H1 (cell line): ENCODE measurements at regions not wholly inside any gene's neighbourhood (a gene's known extent, or its start where the extent isn't known, plus 50 kb on each side); places are given as distances from the start of the nearest gene placed in this dataset.

Source experiments
- CTCF ChIA-PET: fragments of 300-600 bp; sonication (Branson Sonifier 250); formaldehyde crosslinking; loops from one replicate; lab custom pipeline; 2021; ENCODE audit not compliant: partially characterized antibody; lab: Charles Lee
- POLR2A ChIA-PET: fragments of 300-600 bp; sonication (Branson Sonifier 250); formaldehyde crosslinking; loops from one replicate; lab custom pipeline; 2021; ENCODE audit warnings: inconsistent platforms; ENCODE audit not compliant: partially characterized antibody; lab: Charles Lee
- DNase-seq, 2 experiments: peaks; one replicate each; pipeline versions ENCODE4 v3.0.0 to v3.0.0-alpha.2; 2010 to 2022; ENCODE audit warnings: low spot score in 2 of 2, low read depth in 1 of 2, mixed read lengths in 1 of 2
- FAIRE-seq: peaks from 2 replicates; lab custom pipeline; 2011; peaks lifted over from hg19 to GRCh38; lab: Jason Lieb, UNC
- H2AFZ ChIP-seq: 2 replicates; pipeline ENCODE4 v1.8.1; 2012; ENCODE audit warnings: low read length, inconsistent platforms
- H2AK5ac ChIP-seq: 2 replicates; pipeline ENCODE4 v1.6.1; 2013; ENCODE audit warnings: low read depth, low read length
- H2BK120ac ChIP-seq: replicated peaks from 2 replicates; pipeline ENCODE3; 2013; ENCODE audit warnings: low read depth, low read length, inconsistent platforms
- H2BK12ac ChIP-seq: 2 replicates; pipeline ENCODE4 v1.6.1; 2013; ENCODE audit warnings: low read depth, low read length
- H2BK15ac ChIP-seq: 2 replicates; pipeline ENCODE4 v1.6.1; 2013; ENCODE audit warnings: low read length
- H2BK20ac ChIP-seq: 2 replicates; pipeline ENCODE4 v1.6.1; 2013; ENCODE audit warnings: low read length
- H2BK5ac ChIP-seq: 2 replicates; pipeline ENCODE4 v1.6.1; 2013; ENCODE audit warnings: low read depth, low read length
- H3K14ac ChIP-seq: 2 replicates; pipeline ENCODE4 v1.6.1; 2013; ENCODE audit warnings: inconsistent platforms; ENCODE audit not compliant: insufficient read length
- H3K18ac ChIP-seq: 2 replicates; pipeline ENCODE4 v1.6.1; 2013; ENCODE audit warnings: low read length; ENCODE audit errors: extremely low read depth
- H3K23ac ChIP-seq: 2 replicates; pipeline ENCODE4 v1.6.1; 2013; ENCODE audit warnings: inconsistent platforms; ENCODE audit not compliant: insufficient read length
- H3K23me2 ChIP-seq: 2 replicates; pipeline ENCODE4 v1.6.1; 2013; ENCODE audit warnings: low read depth, low read length
- H3K27ac ChIP-seq: 2 replicates; pipeline ENCODE4 v1.6.1; 2011; ENCODE audit warnings: low read depth, low read length, inconsistent platforms
- H3K27me3 ChIP-seq, 4 experiments: replicated peaks in 1 of 4; 1 replicate in 1 of 4; 2 replicates in 3 of 4; pipeline versions ENCODE4 v1.6.1 to v1.8.1; 2011 to 2013; ENCODE audit warnings: low read length in 3 of 4, mild to moderate bottlenecking in 3 of 4, inconsistent platforms in 2 of 4, mixed read lengths in 2 of 4, moderate library complexity in 1 of 4; ENCODE audit not compliant: control insufficient read depth in 3 of 4, insufficient read depth in 3 of 4; ENCODE audit errors: extremely low read depth in 1 of 4
- H3K36me3 ChIP-seq, 4 experiments: 2 replicates each; pipeline versions ENCODE4 v1.6.1 to v1.8.1; 2011 to 2013; ENCODE audit warnings: mild to moderate bottlenecking in 4 of 4, low read length in 3 of 4, moderate library complexity in 2 of 4, control low read depth in 1 of 4, inconsistent platforms in 1 of 4; ENCODE audit not compliant: insufficient read depth in 4 of 4, control insufficient read depth in 2 of 4
- H3K4ac ChIP-seq: replicated peaks from 2 replicates; pipeline ENCODE3; 2013; ENCODE audit warnings: low read length, low read depth, mixed read lengths, inconsistent platforms; ENCODE audit not compliant: insufficient read length
- H3K4me1 ChIP-seq, 4 experiments: replicated peaks in 1 of 4; 1 replicate in 1 of 4; 2 replicates in 3 of 4; pipeline versions ENCODE4 v1.6.1 to v1.8.1; 2011 to 2013; ENCODE audit warnings: low read length in 3 of 4, inconsistent platforms in 2 of 4, mixed read lengths in 1 of 4; ENCODE audit not compliant: insufficient read depth in 4 of 4, control insufficient read depth in 3 of 4
- H3K4me2 ChIP-seq, 2 experiments: 2 replicates each; pipeline versions ENCODE4 v1.6.1 to v1.8.1; 2011 to 2013; ENCODE audit warnings: low read depth in 2 of 2, low read length in 2 of 2, control low read depth in 1 of 2, inconsistent platforms in 1 of 2, mild to moderate bottlenecking in 1 of 2; ENCODE audit not compliant: insufficient read depth in 1 of 2
- H3K4me3 ChIP-seq, 4 experiments: fragments of 200-600, 300-600 bp in 1 of 4; sonication (generic), shearing (Covaris generic), sonication (Bioruptor Twin) in 1 of 4; 2 replicates each; pipeline versions ENCODE4 v1.5.1 to v1.8.1; 2011 to 2016; ENCODE audit warnings: low read length in 4 of 4, low read depth in 3 of 4, control low read depth in 2 of 4, inconsistent platforms in 2 of 4, mild to moderate bottlenecking in 2 of 4, mixed read lengths in 1 of 4, moderate library complexity in 1 of 4; ENCODE audit not compliant: insufficient read depth in 2 of 4; ENCODE audit errors: extremely low read depth in 1 of 4
- H3K56ac ChIP-seq: replicated peaks from 2 replicates; pipeline ENCODE3; 2013; ENCODE audit warnings: low read depth, mild to moderate bottlenecking, mixed read lengths, low read length, inconsistent platforms; ENCODE audit not compliant: insufficient read length
- H3K79me1 ChIP-seq: 2 replicates; pipeline ENCODE4 v1.6.1; 2013; ENCODE audit warnings: low read depth, low read length, control low read depth
- H3K79me2 ChIP-seq, 2 experiments: 2 replicates each; pipeline versions ENCODE4 v1.6.1 to v1.8.1; 2012 to 2013; ENCODE audit warnings: low read length in 2 of 2, mild to moderate bottlenecking in 2 of 2, inconsistent platforms in 1 of 2; ENCODE audit not compliant: insufficient read depth in 2 of 2, control insufficient read depth in 1 of 2
- H3K9ac ChIP-seq, 4 experiments: replicated peaks in 1 of 4; 1 replicate in 1 of 4; 2 replicates in 3 of 4; pipeline versions ENCODE4 v1.6.1 to v1.8.1; 2011 to 2013; ENCODE audit warnings: low read depth in 3 of 4, low read length in 3 of 4, control low read depth in 2 of 4, mild to moderate bottlenecking in 2 of 4, moderate library complexity in 2 of 4, inconsistent platforms in 1 of 4; ENCODE audit errors: extremely low read depth in 1 of 4
- H3K9me3 ChIP-seq, 2 experiments: 2 replicates each; pipeline versions ENCODE4 v1.6.1 to v1.8.1; 2012 to 2013; ENCODE audit warnings: mild to moderate bottlenecking in 2 of 2, moderate library complexity in 2 of 2, control low read depth in 1 of 2, inconsistent platforms in 1 of 2, low read depth in 1 of 2, low read length in 1 of 2, mixed read lengths in 1 of 2; ENCODE audit not compliant: insufficient read depth in 2 of 2
- H4K20me1 ChIP-seq, 2 experiments: replicated peaks in 1 of 2; 2 replicates each; pipeline versions ENCODE3 to v1.8.1; 2011 to 2013; ENCODE audit warnings: inconsistent platforms in 2 of 2, low read length in 2 of 2, mild to moderate bottlenecking in 1 of 2; ENCODE audit not compliant: insufficient read depth in 2 of 2, control insufficient read depth in 1 of 2
- H4K5ac ChIP-seq: 2 replicates; pipeline ENCODE4 v1.6.1; 2013; ENCODE audit warnings: low read length, low read depth, mixed read lengths, inconsistent platforms; ENCODE audit not compliant: insufficient read length
- H4K8ac ChIP-seq: 2 replicates; pipeline ENCODE4 v1.8.0; 2013; ENCODE audit warnings: mild to moderate bottlenecking, moderate library complexity, low read length, inconsistent platforms; ENCODE audit not compliant: insufficient read depth; ENCODE audit errors: extremely low read depth
- H4K91ac ChIP-seq: replicated peaks from 2 replicates; pipeline ENCODE3; 2013; ENCODE audit warnings: low read length, mixed read lengths, inconsistent platforms; ENCODE audit not compliant: insufficient read length
- TF ChIP-seq, protein P1 (sequence below): fragments of 300-600 bp; sonication (generic); IDR thresholded peaks from 2 replicates; pipeline ENCODE4 v1.7.1; 2012; ENCODE audit warnings: low read length, moderate library complexity, mild to moderate bottlenecking, inconsistent platforms; ENCODE audit not compliant: insufficient replicate concordance

- Histone ChIP-seq H3K79me1 (no peaks in the 10 kb centered on the region), H2BK5ac (no peak overlapping the region), H3K23ac (no peak overlapping the region), H2AK5ac (no peak overlapping the region), H3K23me2 (no peaks in the 10 kb centered on the region; the same call in 1 of the 2 replicates), H3K79me2 (no peaks in the 10 kb centered on the region), H3K4ac (no peak overlapping the region), H2AFZ (no peak overlapping the region), H4K8ac (no peak overlapping the region), H3K4me1 (peaks cover 0 to 38% (median 9%) of the 10 kb centered on the region in 4 experiments; a peak in 5 of 7 replicates), H2BK12ac (no peak overlapping the region), H3K4me3 (no peak overlapping the region), H2BK15ac (no peak overlapping the region), H3K9me3 (no peaks in the 10 kb centered on the region), H2BK20ac (no peak overlapping the region), H3K4me2 (no peak overlapping the region), H3K14ac (no peak overlapping the region), H3K27ac (no peak overlapping the region), H4K91ac (no peak overlapping the region), H3K56ac (no peak overlapping the region), H3K18ac (no peak overlapping the region), H3K27me3 (no peaks in the 10 kb centered on the region), H3K9ac (no peak overlapping the region), H4K5ac (no peak overlapping the region), H2BK120ac (no peak overlapping the region), H3K36me3 (no peaks in the 10 kb centered on the region), H4K20me1 (no peaks in the 10 kb centered on the region)
- ChIA-PET CTCF (interaction anchor here (0.7 to 1.5 kb wide), 5 partner anchors 8 to 188 kb away, joined by 3 to 8 read pairs (median 3); no protein-coding TSS in a partner anchor), POLR2A (no interaction called here)
- DNase-seq (no peak), FAIRE-seq (no peak)
- TF ChIP-seq, protein P1, sequence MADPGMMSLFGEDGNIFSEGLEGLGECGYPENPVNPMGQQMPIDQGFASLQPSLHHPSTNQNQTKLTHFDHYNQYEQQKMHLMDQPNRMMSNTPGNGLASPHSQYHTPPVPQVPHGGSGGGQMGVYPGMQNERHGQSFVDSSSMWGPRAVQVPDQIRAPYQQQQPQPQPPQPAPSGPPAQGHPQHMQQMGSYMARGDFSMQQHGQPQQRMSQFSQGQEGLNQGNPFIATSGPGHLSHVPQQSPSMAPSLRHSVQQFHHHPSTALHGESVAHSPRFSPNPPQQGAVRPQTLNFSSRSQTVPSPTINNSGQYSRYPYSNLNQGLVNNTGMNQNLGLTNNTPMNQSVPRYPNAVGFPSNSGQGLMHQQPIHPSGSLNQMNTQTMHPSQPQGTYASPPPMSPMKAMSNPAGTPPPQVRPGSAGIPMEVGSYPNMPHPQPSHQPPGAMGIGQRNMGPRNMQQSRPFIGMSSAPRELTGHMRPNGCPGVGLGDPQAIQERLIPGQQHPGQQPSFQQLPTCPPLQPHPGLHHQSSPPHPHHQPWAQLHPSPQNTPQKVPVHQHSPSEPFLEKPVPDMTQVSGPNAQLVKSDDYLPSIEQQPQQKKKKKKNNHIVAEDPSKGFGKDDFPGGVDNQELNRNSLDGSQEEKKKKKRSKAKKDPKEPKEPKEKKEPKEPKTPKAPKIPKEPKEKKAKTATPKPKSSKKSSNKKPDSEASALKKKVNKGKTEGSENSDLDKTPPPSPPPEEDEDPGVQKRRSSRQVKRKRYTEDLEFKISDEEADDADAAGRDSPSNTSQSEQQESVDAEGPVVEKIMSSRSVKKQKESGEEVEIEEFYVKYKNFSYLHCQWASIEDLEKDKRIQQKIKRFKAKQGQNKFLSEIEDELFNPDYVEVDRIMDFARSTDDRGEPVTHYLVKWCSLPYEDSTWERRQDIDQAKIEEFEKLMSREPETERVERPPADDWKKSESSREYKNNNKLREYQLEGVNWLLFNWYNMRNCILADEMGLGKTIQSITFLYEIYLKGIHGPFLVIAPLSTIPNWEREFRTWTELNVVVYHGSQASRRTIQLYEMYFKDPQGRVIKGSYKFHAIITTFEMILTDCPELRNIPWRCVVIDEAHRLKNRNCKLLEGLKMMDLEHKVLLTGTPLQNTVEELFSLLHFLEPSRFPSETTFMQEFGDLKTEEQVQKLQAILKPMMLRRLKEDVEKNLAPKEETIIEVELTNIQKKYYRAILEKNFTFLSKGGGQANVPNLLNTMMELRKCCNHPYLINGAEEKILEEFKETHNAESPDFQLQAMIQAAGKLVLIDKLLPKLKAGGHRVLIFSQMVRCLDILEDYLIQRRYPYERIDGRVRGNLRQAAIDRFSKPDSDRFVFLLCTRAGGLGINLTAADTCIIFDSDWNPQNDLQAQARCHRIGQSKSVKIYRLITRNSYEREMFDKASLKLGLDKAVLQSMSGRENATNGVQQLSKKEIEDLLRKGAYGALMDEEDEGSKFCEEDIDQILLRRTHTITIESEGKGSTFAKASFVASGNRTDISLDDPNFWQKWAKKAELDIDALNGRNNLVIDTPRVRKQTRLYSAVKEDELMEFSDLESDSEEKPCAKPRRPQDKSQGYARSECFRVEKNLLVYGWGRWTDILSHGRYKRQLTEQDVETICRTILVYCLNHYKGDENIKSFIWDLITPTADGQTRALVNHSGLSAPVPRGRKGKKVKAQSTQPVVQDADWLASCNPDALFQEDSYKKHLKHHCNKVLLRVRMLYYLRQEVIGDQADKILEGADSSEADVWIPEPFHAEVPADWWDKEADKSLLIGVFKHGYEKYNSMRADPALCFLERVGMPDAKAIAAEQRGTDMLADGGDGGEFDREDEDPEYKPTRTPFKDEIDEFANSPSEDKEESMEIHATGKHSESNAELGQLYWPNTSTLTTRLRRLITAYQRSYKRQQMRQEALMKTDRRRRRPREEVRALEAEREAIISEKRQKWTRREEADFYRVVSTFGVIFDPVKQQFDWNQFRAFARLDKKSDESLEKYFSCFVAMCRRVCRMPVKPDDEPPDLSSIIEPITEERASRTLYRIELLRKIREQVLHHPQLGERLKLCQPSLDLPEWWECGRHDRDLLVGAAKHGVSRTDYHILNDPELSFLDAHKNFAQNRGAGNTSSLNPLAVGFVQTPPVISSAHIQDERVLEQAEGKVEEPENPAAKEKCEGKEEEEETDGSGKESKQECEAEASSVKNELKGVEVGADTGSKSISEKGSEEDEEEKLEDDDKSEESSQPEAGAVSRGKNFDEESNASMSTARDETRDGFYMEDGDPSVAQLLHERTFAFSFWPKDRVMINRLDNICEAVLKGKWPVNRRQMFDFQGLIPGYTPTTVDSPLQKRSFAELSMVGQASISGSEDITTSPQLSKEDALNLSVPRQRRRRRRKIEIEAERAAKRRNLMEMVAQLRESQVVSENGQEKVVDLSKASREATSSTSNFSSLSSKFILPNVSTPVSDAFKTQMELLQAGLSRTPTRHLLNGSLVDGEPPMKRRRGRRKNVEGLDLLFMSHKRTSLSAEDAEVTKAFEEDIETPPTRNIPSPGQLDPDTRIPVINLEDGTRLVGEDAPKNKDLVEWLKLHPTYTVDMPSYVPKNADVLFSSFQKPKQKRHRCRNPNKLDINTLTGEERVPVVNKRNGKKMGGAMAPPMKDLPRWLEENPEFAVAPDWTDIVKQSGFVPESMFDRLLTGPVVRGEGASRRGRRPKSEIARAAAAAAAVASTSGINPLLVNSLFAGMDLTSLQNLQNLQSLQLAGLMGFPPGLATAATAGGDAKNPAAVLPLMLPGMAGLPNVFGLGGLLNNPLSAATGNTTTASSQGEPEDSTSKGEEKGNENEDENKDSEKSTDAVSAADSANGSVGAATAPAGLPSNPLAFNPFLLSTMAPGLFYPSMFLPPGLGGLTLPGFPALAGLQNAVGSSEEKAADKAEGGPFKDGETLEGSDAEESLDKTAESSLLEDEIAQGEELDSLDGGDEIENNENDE: no peak
Measured at GRCh38 chr12:66881386-66881785, 202.5 kb upstream of the GRIP1 start.
